GM21390 (cell line): ENCODE measurements at regions not wholly inside any gene's neighbourhood (a gene's known extent, or its start where the extent isn't known, plus 50 kb on each side); places are given as distances from the start of the nearest gene placed in this dataset.

Source experiments
- ATAC-seq: cut with Tn5 transposase; IDR thresholded peaks from one replicate; pipeline ENCODE4 v1.9.1; 2021; ENCODE audit not compliant: unreplicated experiment

DNA sequence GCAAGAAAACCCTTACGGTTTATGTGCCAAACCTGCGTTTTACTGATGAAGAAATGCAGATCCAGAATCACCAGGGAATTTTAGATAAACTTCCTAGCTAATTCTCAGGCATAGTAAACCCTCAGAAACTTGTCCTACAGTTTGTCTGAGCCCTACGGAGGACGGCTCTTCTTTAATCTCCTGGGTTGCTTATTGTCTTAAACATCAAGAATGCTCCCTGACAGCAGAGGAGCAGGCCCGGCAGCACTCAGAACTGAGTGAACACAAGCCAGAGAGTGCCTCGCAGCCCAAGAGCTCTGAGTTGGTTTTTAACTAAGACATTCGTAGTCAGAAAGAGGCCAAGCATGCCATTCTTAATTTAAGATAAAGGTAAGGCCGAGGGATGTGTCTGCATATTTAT, 114.7 kb upstream of the ERCC6L2 start:
- no peak for ATAC-seq

DNA sequence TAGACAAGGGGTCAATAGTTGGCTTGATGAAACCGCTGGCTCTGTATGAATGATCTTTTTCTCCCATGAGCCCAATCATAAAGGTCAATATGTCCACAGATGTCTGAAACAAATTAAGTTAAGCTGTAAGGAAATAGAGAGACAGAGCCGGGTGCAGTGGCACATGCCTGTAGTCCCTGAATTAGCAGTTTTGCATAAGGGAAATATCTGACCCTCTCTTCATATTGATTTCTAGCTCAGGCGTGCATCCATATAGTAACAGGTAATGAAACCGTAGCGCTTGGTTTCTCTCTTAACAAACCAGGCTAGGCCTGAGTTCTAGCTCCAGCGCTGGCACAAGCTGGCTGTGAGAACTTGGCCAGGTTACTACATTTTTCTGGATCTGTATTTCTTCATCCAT, 118.1 kb upstream of the ERCC6L2 start:
- ATAC-seq = peak; percentile 62

DNA sequence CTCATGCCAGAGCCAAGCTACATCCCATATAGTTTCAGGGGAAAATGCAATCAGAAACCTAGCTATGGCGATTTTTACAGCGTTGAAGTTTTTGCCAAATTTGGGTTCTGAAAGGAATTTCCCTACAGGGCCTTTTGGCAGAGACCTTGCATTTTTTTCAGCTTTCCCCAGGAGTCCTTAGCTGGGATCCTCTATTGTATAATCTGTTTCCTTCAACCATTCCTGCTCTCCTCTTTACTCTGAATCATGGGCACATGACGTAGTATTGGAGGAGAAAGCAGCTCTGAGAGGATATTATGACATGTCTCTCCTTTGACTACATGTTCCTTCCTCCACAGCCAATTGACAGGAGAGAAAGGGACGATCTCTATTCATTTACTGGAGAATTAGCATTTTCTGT, 118.5 kb upstream of the ERCC6L2 start:
- ATAC-seq = no peak

DNA sequence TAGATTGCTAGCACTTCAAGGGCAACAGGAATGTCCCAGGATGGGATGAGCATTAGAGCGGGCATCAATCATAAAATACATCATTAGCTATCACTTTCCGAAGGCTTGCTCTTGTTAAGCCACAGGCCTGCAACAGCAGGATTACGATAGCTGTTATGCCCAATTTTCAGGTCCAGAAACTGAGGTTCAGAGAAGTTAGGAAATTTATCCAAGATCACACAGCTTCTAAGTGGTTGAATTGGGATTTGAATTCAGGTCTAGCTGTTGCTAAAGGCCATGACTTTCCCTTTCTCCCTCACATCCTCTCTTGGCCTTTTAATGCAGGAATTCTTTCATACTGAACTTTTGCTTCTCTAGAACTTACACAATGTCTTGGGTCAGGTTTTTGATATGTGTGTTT, 119.4 kb upstream of the ERCC6L2 start:
- no peak for ATAC-seq

DNA sequence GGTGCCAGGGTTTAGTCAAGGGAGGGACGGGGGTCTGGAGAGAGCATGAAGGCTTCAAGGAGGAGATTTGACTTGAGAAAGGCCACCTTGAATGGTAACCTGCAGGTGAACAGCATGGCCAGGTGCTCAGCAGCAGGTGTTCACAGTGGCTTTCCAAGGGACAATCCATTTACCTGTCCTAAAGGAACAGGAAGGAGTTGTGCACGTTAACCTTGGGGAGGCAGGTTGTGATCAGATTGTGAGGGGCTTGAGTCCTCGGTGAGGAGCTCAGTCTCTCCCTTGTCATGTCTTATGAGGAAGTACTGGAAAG, 120.1 kb upstream of the ERCC6L2 start:
- ATAC-seq = no peak

DNA sequence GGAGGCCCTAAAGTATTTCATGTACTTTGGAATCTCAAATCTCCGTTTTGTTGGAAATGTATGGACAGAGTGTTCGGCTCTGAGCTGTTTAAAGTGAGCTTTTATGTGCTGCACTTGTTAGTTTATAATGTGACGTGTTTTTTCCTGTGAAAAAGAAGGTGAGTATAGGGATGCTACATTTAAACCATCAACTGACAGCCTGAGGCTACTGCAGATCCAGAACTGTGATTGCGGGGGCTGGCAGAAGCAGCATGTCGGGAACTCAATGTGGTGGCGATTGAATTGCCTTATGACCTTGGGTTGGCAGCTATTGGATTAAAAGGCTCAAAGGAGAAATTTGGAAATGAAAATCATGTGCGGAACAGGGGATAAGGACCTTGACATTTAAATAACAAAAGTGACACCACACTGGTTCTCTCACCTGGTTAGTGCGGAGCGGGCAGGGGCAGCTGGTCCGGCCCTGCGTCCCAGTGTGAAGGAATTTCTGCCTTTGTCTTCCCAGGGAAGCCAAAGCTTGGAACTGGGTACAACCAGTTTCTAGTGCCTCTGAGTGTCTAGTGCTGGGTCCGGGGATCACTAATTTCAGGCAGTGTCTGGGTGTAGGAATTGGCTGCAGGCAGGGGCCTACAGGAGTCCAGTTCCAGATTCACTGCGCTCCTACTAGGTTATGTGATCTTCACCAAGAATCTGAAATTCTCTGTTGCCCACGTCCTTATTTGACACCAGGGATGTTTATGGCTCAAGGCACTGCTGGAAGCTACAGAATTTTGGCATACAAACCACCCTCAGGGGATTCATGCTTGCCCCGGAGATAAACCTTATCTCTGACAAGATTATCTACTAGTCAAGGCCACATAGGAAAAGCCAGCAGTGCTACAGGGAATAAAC, 120.7 kb upstream of the ERCC6L2 start:
- no peak for ATAC-seq

DNA sequence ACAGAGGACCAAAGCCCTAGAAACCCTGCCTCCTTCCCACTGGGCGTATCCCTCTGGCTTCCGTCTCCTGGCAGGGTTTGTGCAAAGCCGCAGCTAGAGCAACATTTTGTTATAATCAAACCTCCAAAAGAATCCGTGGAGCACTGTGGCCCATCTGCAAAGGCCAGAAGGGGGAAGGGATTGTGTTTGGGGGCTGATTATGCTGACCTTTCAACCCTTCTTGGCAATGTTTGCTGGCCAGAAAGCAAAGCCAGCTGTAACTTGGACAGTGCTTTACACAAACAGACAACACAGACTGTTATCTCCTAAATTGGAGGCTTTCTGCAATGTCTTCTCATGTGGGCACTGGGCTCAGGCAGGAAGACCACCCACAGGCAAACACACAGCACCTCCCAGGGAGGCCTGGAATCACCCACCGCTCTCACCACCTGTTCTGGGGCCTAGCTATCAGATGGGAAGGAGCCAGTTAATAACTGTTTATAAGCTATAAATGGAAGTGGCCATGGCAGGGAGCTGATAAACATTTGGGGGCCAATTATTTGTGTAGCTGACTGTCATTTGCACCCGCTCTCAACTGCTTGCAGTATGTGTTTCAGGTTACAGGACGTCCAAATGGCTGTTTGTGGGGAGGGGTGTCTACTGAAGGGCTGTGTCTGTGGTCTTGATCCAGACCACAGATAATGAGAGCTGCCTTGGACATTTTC, 121.6 kb upstream of the ERCC6L2 start:
- ATAC-seq = no peak

DNA sequence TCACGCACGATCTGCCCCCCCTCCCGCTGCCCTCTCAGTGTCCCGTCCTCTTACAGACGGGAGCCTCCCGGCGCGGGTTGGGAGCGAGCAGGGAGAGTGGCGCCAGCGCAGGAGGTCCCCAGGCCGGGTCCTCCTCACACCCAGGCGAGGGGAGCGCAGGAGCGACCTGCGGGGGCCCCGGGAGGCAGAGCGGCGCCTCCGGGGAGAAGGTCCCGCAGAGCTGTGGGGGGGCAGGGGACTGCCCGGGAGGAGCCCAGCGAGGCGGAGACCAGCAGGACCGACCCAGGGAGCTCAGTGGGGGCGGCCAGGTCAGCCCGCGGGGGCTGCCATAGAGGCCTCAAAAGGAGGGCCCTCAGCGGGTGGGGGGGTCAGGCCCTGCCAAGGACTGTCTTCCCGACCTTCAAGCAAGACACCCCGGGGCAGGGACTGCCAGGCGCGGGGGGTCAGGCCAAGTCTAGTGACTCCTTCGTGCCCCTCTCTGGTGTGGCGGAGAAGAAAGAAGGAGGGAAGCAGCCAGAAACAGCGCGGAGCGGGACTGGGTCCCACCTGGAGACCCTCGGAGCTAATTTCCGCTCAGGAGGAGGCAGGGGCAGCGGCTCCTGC, 123.3 kb upstream of the ERCC6L2 start:
- no peak for ATAC-seq

DNA sequence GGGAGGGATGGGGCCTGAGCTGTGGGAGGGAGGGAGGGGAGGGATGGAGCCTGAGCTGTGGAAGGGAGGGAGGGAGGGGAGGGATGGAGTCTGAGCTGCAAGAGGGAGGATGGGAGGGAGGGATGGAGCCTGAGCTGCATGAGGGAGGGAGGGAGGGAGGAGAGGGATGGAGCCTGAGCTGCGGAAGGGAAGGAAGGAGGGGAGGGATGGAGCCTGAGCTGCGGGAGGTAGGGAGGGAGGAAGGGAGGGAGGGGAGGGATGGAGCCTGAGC, 124.0 kb upstream of the ERCC6L2 start:
- ATAC-seq = no peak

DNA sequence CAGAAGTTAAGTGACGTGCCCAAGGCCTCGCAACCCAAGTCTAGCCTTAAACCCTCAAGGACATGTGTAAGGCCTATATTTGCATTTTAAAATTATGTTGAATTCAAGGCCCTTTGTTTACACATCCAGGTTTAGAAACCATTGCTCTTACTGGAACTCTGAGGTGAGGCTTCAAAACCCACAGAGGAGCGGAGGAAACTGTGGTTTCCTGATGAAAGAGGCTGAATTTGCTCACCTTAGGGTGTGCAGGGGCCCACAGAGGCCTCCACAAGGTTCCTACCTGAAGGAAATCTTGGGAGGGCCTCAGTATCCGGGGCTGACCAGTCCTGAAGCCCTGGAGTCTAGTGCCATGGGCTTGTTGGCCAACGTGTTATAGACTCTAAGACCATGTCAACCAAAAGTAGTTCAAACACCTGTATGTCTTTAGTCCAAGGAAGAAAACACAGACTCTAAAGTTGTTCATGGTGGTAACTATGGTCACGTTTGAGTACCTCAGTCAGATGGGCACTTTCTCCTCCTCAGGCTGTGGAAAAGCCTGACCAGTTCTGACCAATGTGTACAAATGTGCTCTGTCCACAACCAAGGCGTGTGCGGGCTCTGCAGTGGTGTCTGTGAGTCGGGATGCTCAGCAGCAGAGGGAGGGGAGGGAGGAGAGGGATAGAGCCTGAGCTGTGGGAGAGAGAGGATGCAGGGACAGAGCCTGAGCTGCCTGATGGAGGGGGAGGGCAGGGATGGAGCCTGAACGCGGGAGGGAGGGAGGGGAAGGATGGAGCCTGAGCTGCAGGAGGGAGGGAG, 124.6 kb upstream of the ERCC6L2 start:
- no peak for ATAC-seq

DNA sequence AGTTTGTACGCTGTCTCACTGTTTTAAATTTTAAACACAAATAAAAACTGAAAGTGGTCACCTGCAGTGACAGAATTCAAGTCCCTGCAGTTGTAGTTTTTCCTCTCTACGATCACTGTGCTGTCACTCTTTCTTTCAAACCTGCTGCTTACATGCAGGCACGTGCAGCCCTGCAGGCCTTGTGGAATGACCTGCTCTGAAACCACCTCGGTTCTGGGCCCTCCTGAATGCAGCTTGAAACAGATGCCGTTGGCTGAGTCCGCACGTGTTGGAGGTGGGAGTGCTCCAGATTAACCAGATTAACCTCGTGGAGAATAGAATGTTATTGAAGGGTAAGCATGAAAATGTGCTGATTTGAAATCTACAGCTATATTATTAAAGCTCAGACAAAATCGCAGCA, 126.0 kb upstream of the ERCC6L2 start:
- ATAC-seq = no peak

DNA sequence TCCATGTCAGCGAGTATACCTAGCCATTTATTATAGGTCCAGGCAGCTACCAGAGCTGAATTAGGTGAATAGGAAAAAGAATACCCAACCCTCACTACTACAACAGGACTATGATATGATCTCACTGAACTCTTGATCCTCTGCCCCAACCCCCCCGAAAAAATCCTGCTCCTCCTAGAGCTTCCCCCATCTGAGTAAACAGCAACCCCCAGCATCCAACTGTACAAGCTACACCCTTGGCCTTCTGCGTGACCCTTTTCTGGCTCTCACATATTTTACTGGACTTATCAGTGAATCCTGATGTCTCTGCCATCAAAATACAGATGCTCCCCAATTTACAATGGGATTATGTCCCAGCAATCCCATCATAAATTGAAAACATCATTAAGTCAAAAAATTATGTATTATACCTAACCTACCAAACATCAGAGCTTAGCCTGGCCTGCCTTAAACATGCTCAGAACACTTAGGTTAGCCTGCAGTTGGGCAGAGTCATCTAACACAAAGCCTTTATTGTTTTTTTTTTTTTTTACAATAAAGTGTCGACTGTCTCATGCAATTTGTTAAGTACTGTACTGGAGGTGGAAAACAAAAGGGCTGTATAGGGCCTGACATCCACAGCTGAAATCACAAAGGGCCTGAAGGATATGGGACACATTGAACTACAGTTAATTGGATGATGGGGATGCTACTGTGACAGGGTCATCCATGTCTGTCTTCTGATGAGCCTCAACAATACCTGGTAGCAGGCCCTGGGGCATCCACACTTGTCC, 128.9 kb upstream of the ERCC6L2 start:
- no peak for ATAC-seq

DNA sequence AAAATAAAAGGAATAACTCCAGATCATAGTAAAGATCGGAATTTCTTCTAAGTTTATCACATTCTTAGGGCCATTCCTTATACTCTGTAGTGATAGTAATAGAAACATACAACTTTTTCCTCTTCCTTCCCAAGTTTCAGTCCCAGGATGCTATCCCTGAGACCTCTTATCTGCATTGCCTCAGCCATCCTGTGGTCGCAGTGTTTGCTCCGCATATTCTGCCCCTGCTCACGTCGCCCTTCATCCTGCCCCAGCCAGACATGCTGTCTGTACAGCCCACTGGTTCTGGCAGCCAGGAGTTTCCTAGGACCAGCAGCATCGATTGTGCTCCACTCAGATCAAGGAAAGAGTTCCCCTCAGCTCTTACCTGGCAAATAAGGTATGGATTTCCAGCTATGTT, 132.7 kb upstream of the ERCC6L2 start:
- ATAC-seq = no peak

DNA sequence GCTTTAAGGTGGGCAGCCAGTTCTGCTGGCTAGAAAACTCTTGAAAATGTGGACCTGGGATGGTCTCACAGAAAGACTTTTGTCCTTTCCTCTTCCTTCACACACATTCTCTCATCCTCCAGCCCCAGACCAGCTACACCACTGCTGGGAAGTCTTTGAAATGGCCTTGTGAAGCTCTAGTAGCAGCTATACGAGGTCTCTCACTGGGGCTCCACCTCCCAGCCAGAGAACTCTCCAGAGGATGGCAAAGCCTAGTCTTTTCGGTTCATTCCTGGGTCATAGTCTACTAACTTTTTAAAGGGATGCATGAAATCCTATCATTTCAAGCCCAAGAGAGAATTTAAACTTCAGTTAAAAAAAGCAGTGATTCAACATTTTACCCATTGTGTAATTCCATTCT, 133.9 kb upstream of the ERCC6L2 start:
- no peak for ATAC-seq

DNA sequence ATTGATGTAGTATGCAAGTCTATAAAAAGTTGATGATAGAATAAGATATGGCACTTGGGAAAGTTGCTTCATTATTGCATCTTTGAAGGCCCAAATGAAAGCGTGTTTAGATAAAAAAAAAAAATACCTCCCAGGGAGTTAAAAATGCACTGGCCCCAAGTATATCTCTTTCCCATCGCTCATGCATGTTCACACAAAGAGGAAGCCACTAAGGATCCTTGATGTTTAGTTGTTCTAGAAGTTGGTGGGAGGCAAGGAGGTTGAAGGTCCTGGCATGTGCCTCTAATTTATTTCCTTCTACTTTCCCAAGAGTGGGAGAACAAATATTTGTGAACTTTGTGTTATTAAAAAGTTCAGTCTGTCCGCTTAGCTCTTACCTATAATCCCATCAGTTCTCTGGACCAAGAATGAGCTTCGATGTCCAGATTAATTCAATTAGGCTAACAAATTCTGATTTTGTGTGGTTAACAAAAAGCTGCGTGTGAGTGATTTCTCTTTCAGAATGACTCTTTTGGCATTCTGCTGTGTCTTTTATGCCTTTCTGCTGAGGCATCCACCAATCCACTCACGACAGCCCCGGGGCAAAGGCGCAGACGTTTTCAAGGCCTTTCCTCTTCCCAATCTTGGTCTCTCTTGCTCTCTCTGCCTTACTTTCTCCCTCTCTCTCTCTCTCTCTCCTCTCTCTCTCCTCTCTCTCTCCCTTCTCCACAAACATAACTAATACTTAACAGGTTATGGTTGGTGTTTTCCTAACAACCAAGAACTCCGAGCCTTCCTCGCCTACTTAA, 135.1 kb upstream of the ERCC6L2 start:
- no peak for ATAC-seq

DNA sequence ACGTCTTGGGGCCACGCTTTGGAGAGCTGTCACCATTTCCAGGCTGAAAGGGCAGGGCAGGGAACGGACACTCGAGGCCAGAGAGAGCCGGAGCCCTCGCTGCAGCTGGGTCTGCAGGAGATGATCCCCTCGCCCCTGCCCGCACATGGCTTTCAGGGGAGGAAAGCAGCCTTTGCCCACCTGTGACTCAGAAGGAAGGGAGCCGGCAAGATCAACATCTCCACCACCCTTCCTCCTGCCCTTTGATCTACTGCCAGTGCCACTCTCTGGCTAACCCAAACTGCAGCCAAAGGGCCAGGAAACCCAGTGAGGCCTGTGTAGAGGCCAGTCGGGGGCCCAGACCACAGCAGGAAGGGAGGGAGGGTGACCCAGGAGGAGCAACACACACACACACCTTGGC, 137.1 kb upstream of the ERCC6L2 start:
- no peak for ATAC-seq

DNA sequence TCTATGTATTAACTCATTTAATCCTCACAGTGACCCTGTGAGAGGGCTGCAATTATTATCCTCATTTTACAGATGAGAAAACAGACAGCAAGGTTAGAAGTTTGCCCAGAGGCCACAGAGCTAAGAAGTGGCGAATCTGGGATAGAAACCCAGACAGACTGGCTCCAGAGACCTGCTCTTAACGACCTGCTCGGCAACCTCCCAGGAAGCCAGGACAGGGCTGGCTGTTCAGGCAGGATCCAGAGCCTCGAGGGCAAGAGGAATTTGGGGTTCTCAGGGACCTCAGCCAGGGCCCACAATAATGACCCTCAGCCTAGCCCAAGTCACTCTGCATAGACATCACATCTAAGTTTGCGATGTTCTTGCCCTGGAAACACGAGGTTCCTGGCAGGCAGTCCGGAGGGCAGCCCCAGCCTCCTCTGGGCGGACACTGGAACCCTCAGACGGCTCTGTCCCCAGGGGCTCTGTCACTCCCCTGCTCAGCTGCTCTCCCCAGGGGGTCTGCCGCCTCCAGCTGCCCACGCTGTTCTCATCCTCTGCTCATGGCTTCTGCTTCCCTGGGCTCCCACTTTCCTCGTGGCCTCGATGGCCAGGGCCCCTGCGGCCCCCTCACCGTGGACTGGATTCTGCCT, 138.5 kb upstream of the ERCC6L2 start:
- no peak for ATAC-seq

DNA sequence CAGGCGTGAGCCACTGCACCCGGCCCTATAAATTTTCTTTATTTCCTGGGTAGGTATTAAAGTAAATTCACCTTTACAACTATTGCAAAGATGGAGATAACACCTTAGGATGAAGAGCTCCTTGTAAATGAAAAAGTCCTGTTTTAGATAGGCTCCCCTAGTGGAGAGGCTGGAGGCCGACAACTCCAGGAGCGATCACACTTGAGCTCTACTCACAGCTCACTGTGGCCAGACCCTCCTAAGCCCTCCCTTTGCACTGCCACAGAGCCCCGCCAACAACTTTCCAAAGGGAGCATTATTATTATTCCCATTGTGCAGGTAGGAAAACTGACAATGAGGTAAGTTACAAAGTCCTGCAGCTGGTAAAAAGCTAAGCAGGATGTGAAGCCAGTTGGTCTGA, 139.1 kb upstream of the ERCC6L2 start:
- no peak for ATAC-seq

DNA sequence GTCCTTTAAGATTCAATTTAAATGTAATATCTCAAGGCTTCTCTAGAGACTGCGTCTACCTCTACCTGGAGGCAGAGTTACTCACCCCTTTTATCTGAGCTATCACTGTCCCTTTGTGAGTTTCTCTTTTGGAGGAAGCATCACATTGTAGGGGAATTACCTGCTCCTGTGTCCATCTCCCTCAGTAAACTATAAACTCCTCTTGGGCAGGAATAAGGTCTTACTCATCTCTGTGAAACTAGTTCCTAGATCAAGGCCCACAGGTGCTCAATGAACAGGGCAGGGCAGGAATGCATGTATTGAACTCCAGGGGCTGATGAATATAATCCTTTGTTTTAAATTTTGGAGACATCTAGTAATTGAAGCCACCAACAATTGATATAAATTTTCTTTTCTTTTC, 139.8 kb upstream of the ERCC6L2 start:
- no peak for ATAC-seq
